HG03342 (cell line): ENCODE measurements at regions not wholly inside any gene's neighbourhood (a gene's known extent, or its start where the extent isn't known, plus 50 kb on each side); places are given as distances from the start of the nearest gene placed in this dataset.
"Not testable (repeated sequence)": the region's sequence is repeated elsewhere in the genome, so short reads cannot be mapped to it uniquely, and the experiment has no call there.

Experiments used
- ATAC-seq: cut with Tn5 transposase; IDR thresholded peaks from one replicate; pipeline ENCODE4 v1.9.1; 2021; ENCODE audit warnings: mild to moderate bottlenecking, moderate library complexity; ENCODE audit not compliant: unreplicated experiment

DNA sequence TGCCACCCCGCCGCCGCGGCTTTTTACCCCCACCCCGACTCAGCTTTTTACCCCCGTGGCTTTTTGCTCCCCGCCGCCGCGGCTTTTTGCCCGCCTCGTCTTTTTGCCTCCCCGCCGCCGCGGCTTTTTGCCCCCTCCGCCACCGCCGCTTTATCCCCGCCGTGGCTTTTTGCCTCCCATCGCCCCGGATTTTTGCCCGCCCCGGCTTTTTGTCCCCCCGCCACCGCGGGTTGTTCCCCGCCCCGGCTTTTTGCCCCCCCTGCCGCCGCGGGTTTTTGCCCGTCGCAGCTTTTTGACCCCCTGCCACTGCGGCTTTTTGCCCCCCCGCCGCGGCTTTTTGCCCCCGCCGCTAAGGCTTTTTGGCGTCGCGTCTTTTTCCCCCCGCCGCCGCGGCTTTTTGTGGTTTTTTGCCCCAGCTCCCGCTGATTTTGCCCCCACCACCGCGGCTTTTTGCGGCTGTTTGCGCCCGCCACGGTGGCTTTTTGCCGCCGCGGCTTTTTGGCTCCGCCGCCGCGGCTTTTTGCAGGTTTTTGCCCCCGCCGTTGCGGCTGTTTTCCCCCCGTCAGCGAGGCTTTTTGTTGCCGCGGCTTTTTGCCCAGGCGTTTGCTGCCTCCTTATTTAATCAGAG is 597.2 kb downstream of the GOLGA6L6 start:
- ATAC-seq: no peak

DNA sequence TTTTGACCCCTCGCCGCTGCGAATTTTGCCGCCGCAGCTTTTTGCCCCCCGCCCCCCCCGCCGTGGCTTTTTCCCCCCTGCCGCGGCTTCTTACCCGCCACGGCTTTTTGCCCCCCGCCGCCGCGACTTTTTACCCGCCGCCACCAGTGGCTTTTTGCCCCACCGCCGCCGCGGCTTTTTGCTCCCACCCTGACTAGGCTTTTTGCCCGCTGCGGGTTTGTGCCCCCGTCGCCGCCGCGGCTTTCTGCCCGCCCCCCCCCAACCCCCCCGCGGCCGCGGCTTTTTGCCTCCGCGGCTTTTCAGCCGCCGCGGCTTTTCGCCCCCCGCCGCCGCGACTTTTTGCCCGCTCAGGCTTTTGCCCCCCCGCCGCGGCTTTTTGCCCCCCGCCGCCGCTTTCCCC is 598.1 kb downstream of the GOLGA6L6 start:
- ATAC-seq: no peak

DNA sequence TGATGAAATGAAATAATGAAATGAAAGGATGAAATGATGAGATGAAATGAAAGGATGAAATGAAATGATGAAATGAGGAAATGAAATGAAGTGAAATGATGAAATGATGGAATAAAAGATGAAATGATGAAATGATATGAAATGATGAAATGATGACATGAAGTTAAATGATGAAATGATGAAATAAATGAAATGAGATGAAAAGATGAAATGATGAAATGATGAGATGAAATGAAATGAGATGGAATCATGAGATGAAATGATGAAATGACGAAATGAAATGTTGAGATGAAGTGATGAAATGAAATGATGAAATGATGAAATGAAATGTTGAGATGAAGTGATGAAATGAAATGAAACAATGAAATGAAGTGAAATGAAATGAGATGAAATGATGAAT is 638.3 kb downstream of the GOLGA6L6 start:
- ATAC-seq: not testable (repeated sequence)

DNA sequence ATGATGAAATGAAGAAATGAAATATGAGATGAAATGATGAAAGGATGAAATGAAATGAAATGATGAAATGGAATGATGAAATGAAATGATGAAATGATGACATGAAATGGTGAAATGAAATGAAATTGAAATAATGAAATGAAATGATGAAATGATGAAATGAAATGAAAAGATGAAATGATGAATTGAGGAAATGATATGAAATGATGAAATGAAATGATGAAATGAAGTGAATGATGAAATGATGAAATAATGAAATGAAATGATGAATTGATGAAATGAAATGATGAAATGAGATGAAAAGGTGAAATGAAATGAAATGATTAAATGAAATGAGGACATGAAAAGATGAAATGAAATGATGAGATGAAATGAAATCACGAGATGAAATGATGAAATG is 639.2 kb downstream of the GOLGA6L6 start:
- not testable (repeated sequence) for ATAC-seq

DNA sequence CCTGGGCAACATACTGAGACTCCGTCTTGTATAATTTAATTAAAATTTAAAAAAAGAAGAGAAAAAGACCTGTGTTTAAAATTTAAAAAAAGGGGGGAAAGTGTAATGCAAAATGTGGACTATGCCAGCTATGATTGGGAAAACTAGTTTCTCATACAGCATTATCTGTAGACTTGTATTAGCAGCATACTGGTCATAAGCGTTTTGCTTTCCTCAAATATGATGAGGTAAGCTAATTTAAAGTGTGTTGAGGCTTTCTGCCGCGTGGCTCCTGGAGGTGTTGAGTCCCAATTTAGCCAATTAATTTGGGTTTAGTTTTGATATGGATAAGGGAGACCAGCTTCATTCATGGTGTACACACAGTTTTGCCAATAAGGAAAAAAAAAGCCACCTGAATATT is 640.2 kb downstream of the GOLGA6L6 start:
- not testable (repeated sequence) for ATAC-seq

DNA sequence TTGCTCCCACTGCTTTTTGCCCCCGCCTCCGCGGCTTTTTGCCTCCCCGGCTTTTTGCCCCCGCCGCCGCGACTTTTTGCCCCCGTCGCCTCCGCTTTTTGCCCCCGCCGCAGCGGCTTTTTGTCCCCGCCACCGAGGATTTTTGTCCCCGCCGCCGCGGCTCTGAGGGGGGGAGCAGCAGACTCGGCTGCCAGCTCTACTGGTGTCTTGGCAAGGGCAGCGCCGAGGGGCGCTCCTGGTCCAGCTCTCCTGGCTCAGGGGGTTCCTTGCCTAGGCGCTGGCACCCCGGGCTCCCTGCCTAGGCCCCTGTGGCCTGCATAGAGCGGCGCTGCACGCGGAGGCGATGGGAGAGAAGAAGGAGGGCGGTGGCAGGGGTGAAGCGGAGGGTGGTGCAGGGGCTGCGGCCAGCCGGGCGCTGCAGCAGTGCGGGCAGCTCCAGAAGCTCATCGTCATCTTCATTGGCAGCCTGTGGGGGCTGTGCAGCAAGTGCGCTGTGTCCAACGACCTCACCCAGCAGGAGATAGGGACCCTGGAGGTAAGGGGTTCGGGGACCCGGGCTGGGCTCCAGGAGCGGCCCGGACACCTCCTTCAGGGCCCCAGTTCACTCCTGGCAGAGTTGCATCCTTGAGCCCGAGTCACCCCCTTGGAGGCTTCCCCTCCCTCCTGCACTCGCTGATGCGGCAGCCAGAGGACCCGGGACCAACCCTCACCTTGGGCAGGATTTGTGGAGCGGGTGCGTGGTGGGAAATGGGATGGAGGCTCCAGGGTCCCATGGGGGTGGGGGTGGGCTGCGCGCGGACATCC is 642.4 kb downstream of the GOLGA6L6 start:
- ATAC-seq: no peak

DNA sequence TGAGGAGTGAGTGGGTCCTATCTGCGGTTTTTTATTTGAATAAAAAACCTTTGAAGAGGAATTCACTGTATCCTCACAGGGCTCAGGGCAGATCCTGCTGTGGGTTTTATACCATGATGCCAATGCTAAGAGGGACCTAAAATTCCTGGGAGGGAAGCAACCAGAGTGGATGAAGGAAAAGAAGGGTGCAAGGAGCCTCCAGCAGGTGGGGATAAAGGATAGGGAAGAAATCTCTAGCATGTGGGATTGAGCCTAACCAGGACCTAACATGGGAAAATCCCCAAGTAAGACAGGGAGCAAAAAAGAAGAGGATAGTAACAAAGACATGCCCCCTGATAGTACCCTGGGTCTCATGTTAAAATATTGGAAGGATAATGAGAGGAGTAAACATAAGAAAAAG is 652.8 kb downstream of the GOLGA6L6 start:
- ATAC-seq: not testable (repeated sequence)

DNA sequence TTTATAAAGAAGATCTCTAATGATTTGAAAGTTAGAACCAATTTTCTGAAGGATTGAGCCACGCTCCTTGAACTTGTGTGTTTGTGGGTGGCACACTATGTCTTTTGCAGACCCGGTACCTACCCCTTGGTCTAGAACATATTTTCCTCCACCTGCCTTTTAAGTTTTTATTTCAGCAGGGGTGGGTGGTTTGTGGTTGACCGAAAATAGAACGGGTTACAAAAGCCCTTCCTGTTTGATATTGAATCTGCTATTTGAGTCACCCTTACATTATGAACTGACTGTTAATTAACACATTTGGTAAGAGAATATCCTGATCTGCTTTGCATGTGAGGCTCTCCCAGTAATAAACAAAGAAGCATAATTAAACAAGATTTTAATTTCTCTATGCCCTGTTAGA is 697.5 kb downstream of the GOLGA6L6 start:
- ATAC-seq: not testable (repeated sequence)
